BE2C (cell line): ENCODE measurements at regions not wholly inside any gene's neighbourhood (a gene's known extent, or its start where the extent isn't known, plus 50 kb on each side); places are given as distances from the start of the nearest gene placed in this dataset.

Experiments
- DNase-seq: peaks from one replicate; pipeline ENCODE4 v3.0.0-alpha.2; 2020
- H3K27me3 ChIP-seq: fragments of 250-450 bp; sonication (Bioruptor Pico); 2 replicates; pipeline ENCODE4 v1.5.1; 2020; ENCODE audit warnings: mild to moderate bottlenecking
- H3K36me3 ChIP-seq: fragments of 250-450 bp; sonication (Bioruptor Pico); 2 replicates; pipeline ENCODE4 v1.5.1; 2020; ENCODE audit warnings: mild to moderate bottlenecking
- H3K4me1 ChIP-seq: fragments of 250-450 bp; sonication (Bioruptor Pico); 2 replicates; pipeline ENCODE4 v1.5.1; 2020
- H3K4me3 ChIP-seq: 2 replicates; pipeline ENCODE4 v1.5.1; 2011; ENCODE audit warnings: low read depth, low read length
- H3K9me3 ChIP-seq: fragments of 250-450 bp; sonication (Bioruptor Pico); 2 replicates; pipeline ENCODE4 v1.5.1; 2020
- TF ChIP-seq, protein P1 (sequence below): IDR thresholded peaks from 2 replicates; pipeline ENCODE4 v1.5.1; 2012; ENCODE audit warnings: mild to moderate bottlenecking, low read depth, low read length

DNA sequence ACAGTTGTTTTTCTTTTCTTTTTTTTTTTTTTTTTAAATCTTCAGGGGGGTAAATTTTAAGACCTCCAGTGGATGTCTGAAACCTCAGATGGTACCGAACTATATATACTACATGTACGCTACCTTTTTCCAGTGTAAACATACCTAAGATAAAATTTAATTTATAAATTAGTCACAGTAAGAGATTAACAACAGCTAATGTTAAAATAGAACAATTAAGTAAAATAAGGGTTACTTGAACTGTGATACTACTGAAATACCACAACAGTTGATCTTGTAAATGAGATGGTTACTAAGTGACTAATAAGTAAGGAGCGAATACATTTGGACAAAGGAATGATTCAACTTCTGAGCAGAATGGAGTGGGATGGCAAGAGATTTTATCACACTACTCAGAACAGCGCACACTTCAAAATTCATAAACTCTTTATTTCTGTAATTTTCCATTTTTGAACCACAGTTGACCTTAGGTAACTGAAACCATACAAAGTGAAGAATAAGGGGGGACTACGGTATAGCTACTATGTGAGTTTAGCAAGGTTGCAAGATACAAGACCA, 80.5 kb upstream of the PCED1B start:
- DNase-seq, result no peak
- H3K27me3 ChIP-seq, result no peaks in the 10 kb centered on the region
- no peaks in the 10 kb centered on the region for H3K4me1 ChIP-seq
- no peaks in the 10 kb centered on the region for H3K9me3 ChIP-seq
- H3K36me3 ChIP-seq, result no peaks in the 10 kb centered on the region
- TF ChIP-seq, protein P1, sequence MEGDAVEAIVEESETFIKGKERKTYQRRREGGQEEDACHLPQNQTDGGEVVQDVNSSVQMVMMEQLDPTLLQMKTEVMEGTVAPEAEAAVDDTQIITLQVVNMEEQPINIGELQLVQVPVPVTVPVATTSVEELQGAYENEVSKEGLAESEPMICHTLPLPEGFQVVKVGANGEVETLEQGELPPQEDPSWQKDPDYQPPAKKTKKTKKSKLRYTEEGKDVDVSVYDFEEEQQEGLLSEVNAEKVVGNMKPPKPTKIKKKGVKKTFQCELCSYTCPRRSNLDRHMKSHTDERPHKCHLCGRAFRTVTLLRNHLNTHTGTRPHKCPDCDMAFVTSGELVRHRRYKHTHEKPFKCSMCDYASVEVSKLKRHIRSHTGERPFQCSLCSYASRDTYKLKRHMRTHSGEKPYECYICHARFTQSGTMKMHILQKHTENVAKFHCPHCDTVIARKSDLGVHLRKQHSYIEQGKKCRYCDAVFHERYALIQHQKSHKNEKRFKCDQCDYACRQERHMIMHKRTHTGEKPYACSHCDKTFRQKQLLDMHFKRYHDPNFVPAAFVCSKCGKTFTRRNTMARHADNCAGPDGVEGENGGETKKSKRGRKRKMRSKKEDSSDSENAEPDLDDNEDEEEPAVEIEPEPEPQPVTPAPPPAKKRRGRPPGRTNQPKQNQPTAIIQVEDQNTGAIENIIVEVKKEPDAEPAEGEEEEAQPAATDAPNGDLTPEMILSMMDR, result no peak
- H3K4me3 ChIP-seq, result no peak overlapping the region

DNA sequence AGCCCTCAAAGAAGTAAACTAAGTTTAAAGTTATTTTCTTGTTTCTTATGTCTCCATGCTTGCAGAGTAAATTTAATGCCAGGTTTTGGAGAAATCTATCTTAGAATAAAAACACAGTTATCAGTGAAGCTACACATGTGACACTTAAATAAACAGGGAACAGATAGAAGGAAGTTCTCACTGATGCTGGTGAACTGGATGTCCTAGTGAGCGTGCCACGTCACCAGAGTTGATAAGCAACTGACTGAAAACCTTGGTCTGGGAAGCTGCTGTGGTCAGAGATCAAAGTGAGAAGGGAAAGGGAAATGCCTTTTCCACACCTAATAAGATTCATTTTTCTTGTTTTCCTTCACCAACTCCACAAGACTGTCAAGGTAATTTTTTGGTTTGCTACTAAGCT, 74.8 kb upstream of the PCED1B start:
- TF ChIP-seq, protein P1, result no peak
- Histone ChIP-seq H3K4me1 (no peaks in the 10 kb centered on the region), H3K4me3 (no peak overlapping the region), H3K27me3 (no peaks in the 10 kb centered on the region), H3K9me3 (no peaks in the 10 kb centered on the region), H3K36me3 (no peaks in the 10 kb centered on the region)
- no peak for DNase-seq

DNA sequence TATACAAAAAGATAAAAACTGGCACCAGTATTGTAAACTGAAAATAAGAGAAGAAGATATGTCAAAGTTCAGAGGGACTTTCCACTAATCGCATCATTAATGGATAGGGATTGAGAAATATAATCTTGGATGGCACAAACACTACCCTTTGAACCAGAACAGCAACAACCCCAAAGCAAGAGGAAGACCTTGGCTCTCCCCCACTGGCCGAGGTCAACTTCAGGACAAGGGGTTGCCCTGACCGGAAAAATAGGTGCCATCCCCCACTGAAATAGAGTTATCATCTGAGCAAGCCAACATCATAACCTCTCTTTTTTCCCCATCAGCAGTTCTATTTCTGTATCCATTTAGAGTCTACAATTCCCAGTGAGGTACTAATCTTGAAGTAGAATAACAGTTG, 72.4 kb upstream of the PCED1B start:
- TF ChIP-seq, protein P1, result no peak
- H3K36me3 ChIP-seq, result no peaks in the 10 kb centered on the region
- no peaks in the 10 kb centered on the region for H3K9me3 ChIP-seq
- no peak for DNase-seq
- no peaks in the 10 kb centered on the region for H3K4me1 ChIP-seq
- no peak overlapping the region for H3K4me3 ChIP-seq
- no peaks in the 10 kb centered on the region for H3K27me3 ChIP-seq

DNA sequence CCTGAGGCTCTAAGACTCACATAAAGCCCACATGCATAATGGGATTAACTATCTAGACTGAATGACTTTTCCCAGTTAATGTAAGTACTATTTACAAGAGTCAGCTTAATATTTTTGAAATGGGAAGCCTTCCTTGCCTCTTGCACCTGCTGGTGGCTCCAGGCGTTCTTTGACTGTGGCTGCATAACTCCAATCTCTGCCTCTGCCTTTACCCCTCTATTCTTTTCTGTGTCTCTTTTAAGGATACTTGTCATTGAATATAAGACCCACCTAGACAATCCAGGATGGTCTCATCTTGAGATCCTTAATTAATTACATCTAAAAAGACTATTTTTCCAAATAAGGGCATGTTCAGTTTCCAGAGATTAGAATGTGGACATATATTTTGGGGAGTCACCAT, 66.9 kb upstream of the PCED1B start:
- no peak overlapping the region for H3K4me3 ChIP-seq
- no peak for DNase-seq
- H3K36me3 ChIP-seq, result no peaks in the 10 kb centered on the region
- no peaks in the 10 kb centered on the region for H3K9me3 ChIP-seq
- TF ChIP-seq, protein P1, result no peak
- H3K4me1 ChIP-seq, result no peaks in the 10 kb centered on the region
- no peaks in the 10 kb centered on the region for H3K27me3 ChIP-seq

DNA sequence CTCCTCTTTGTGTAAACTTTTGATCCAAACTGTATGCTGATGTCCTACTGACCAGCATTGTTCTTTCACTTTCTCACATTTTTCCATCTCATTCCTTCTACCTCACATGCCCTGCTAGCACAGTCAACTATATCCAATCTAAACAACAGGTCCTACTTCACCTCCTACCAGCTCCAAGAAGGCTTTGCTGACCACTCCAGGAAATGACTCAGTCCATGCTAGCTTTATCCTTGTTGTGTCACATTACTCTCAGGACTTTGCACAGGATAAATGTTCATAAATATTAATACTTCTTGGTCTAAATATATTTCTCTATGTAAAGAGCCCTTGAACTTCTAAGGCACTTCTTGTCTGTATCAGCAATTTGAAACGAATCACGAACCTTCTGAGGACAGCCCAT, 64.9 kb upstream of the PCED1B start:
- no peak overlapping the region for H3K4me3 ChIP-seq
- no peaks in the 10 kb centered on the region for H3K36me3 ChIP-seq
- no peaks in the 10 kb centered on the region for H3K27me3 ChIP-seq
- no peaks in the 10 kb centered on the region for H3K9me3 ChIP-seq
- TF ChIP-seq, protein P1, result no peak
- no peak for DNase-seq
- H3K4me1 ChIP-seq, result no peaks in the 10 kb centered on the region

DNA sequence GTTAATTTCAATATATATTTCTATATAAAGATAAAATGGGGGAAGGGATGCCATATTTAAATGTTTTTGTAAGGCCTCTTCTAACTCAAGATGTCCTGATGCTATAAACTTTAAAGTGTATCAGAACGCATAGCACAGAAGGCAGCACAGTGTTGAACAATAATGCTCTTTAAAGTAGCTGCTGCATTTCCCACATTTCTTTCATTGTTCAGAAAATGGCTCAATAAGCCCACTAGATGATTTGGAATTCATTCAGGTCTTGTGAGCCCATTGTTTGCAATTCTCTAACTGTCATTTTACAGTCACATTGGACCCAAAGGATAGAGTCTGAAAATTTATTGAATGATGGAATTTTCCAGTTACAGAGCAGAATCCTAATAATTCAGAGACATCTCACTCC, 64.0 kb upstream of the PCED1B start:
- Histone ChIP-seq H3K4me1 (no peaks in the 10 kb centered on the region), H3K27me3 (no peaks in the 10 kb centered on the region), H3K4me3 (no peak overlapping the region), H3K36me3 (no peaks in the 10 kb centered on the region), H3K9me3 (no peaks in the 10 kb centered on the region)
- TF ChIP-seq, protein P1, result no peak
- DNase-seq, result no peak
